H9 (cell line): ENCODE measurements at regions not wholly inside any gene's neighbourhood (a gene's known extent, or its start where the extent isn't known, plus 50 kb on each side); places are given as distances from the start of the nearest gene placed in this dataset.

ENCODE experiments used
- DNase-seq: peaks from one replicate; pipeline ENCODE4 v3.0.0-alpha.2; 2017
- H2AFZ ChIP-seq: one replicate; pipeline ENCODE4 v1.6.1; 2013; ENCODE audit warnings: mild to moderate bottlenecking, low read length, control low read depth, moderate library complexity
- H2AK5ac ChIP-seq: 2 replicates; pipeline ENCODE4 v1.6.1; 2013; ENCODE audit warnings: low read length, control low read depth, mixed read lengths; ENCODE audit not compliant: insufficient read length
- H2BK120ac ChIP-seq: one replicate; pipeline ENCODE4 v1.6.1; 2013; ENCODE audit warnings: low read depth, mild to moderate bottlenecking, low read length, control low read depth, inconsistent platforms; ENCODE audit not compliant: poor library complexity, severe bottlenecking
- H2BK12ac ChIP-seq: 2 replicates; pipeline ENCODE4 v1.6.1; 2013; ENCODE audit warnings: low read length, control low read depth, mixed read lengths, low read depth; ENCODE audit not compliant: insufficient read length
- H2BK15ac ChIP-seq: 2 replicates; pipeline ENCODE4 v1.6.1; 2013; ENCODE audit warnings: low read depth, low read length, control low read depth
- H2BK20ac ChIP-seq: one replicate; pipeline ENCODE4 v1.6.1; 2013; ENCODE audit warnings: low read depth, mild to moderate bottlenecking, low read length, control low read depth, inconsistent platforms; ENCODE audit not compliant: poor library complexity, severe bottlenecking
- H2BK5ac ChIP-seq: 2 replicates; pipeline ENCODE4 v1.6.1; 2013; ENCODE audit warnings: low read length, control low read depth, mixed read lengths; ENCODE audit not compliant: insufficient read length
- H3K14ac ChIP-seq: 2 replicates; pipeline ENCODE4 v1.6.1; 2013; ENCODE audit warnings: low read length, control low read depth; ENCODE audit not compliant: insufficient read depth
- H3K18ac ChIP-seq: 2 replicates; pipeline ENCODE4 v1.6.1; 2013; ENCODE audit warnings: low read depth, mild to moderate bottlenecking, mixed read lengths, low read length, control low read depth; ENCODE audit not compliant: insufficient read length
- H3K23ac ChIP-seq: 2 replicates; pipeline ENCODE4 v1.6.1; 2013; ENCODE audit warnings: low read length, control low read depth, mixed read lengths, low read depth; ENCODE audit not compliant: insufficient read length
- H3K23me2 ChIP-seq: 2 replicates; pipeline ENCODE4 v1.6.1; 2013; ENCODE audit warnings: low read depth, mild to moderate bottlenecking, mixed read lengths, low read length, control low read depth; ENCODE audit not compliant: insufficient read length, poor library complexity, severe bottlenecking
- H3K27ac ChIP-seq: 2 replicates; pipeline ENCODE4 v1.5.1; 2013; ENCODE audit warnings: low read length, control low read depth, mixed read lengths, low read depth; ENCODE audit not compliant: insufficient read length
- H3K27me3 ChIP-seq: 2 replicates; pipeline ENCODE4 v1.6.1; 2013; ENCODE audit warnings: low read length, control low read depth, inconsistent platforms; ENCODE audit not compliant: insufficient read depth
- H3K4ac ChIP-seq: 2 replicates; pipeline ENCODE4 v1.6.1; 2013; ENCODE audit warnings: low read depth, mild to moderate bottlenecking, control low read depth, inconsistent platforms, low read length, moderate library complexity
- H3K4me1 ChIP-seq: 2 replicates; pipeline ENCODE4 v1.6.1; 2013; ENCODE audit warnings: low read length, control low read depth, inconsistent platforms; ENCODE audit not compliant: insufficient read depth
- H3K4me2 ChIP-seq: 2 replicates; pipeline ENCODE4 v1.6.1; 2013; ENCODE audit warnings: low read length, control low read depth, mixed read lengths; ENCODE audit not compliant: insufficient read length, insufficient read depth
- H3K56ac ChIP-seq: 2 replicates; pipeline ENCODE4 v1.6.1; 2013; ENCODE audit warnings: low read depth, mild to moderate bottlenecking, mixed read lengths, low read length, control low read depth; ENCODE audit not compliant: insufficient read length
- H3K79me1 ChIP-seq: 2 replicates; pipeline ENCODE4 v1.6.1; 2013; ENCODE audit warnings: low read depth, mild to moderate bottlenecking, moderate library complexity, low read length, control low read depth, inconsistent platforms; ENCODE audit not compliant: insufficient read depth, poor library complexity, severe bottlenecking
- H3K79me2 ChIP-seq: 2 replicates; pipeline ENCODE4 v1.6.1; 2013; ENCODE audit warnings: low read length, control low read depth, inconsistent platforms; ENCODE audit not compliant: insufficient read depth
- H3K9ac ChIP-seq: 2 replicates; pipeline ENCODE4 v1.6.1; 2013; ENCODE audit warnings: low read length, control low read depth, mixed read lengths; ENCODE audit not compliant: insufficient read length; ENCODE audit errors: extremely low read depth
- H3K9me3 ChIP-seq: one replicate; pipeline ENCODE4 v1.6.1; 2013; ENCODE audit warnings: low read depth, low read length, inconsistent platforms; ENCODE audit not compliant: control insufficient read depth
- H3T11ph ChIP-seq: one replicate; pipeline ENCODE4 v1.6.1; 2013; ENCODE audit warnings: mild to moderate bottlenecking, low read length, control low read depth, inconsistent platforms
- H4K20me1 ChIP-seq: one replicate; pipeline ENCODE4 v1.6.1; 2013; ENCODE audit not compliant: control insufficient read depth, insufficient read length, insufficient read depth
- H4K5ac ChIP-seq: 2 replicates; pipeline ENCODE4 v1.6.1; 2013; ENCODE audit warnings: low read depth, mild to moderate bottlenecking, mixed read lengths, low read length, control low read depth; ENCODE audit not compliant: insufficient read length
- H4K8ac ChIP-seq: replicated peaks from 2 replicates; pipeline ENCODE4 v1.6.1; 2013; ENCODE audit warnings: low read length, control low read depth, mixed read lengths, low read depth; ENCODE audit not compliant: insufficient read length
- H4K91ac ChIP-seq: 2 replicates; pipeline ENCODE4 v1.6.1; 2013; ENCODE audit warnings: low read depth, mild to moderate bottlenecking, moderate library complexity, mixed read lengths, low read length, control low read depth; ENCODE audit not compliant: insufficient read length
- H3K27ac Mint-ChIP-seq, 3 experiments: 2 replicates in 2 of 3; 3 replicates in 1 of 3; pipeline ENCODE4 v1.8.0; 2020 to 2021; ENCODE audit warnings: mixed read lengths in 3 of 3, mild to moderate bottlenecking in 1 of 3, moderate library complexity in 1 of 3
- H3K27me3 Mint-ChIP-seq: 2 replicates; pipeline ENCODE4 v1.8.0; 2021; ENCODE audit warnings: low read depth, mild to moderate bottlenecking, moderate library complexity, mixed read lengths
- H3K36me3 Mint-ChIP-seq, 3 experiments: 2 replicates in 2 of 3; 3 replicates in 1 of 3; pipeline ENCODE4 v1.8.0; 2020 to 2021; ENCODE audit warnings: low read depth in 3 of 3, mixed read lengths in 3 of 3; ENCODE audit not compliant: insufficient read depth in 1 of 3
- H3K4me1 Mint-ChIP-seq, 2 experiments: 2 replicates each; pipeline ENCODE4 v1.8.0; 2020; ENCODE audit warnings: mixed read lengths in 2 of 2
- H3K4me3 Mint-ChIP-seq, 2 experiments: 2 replicates in 1 of 2; 3 replicates in 1 of 2; pipeline ENCODE4 v1.8.0; 2020 to 2021; ENCODE audit warnings: mild to moderate bottlenecking in 2 of 2, mixed read lengths in 2 of 2, moderate library complexity in 1 of 2
- H3K9me3 Mint-ChIP-seq, 2 experiments: 2 replicates in 1 of 2; 3 replicates in 1 of 2; pipeline ENCODE4 v1.8.0; 2020; ENCODE audit warnings: mild to moderate bottlenecking in 2 of 2, mixed read lengths in 2 of 2, moderate library complexity in 1 of 2
- WGBS: extraction: QIAGEN DNeasy Blood & Tissue Kit; methylation state at CpG from one replicate; pipeline ENCODE4 v1.1.7; 2013; ENCODE audit warnings: missing lambda C conversion rate, low lambda C conversion rate, mixed read lengths; ENCODE audit not compliant: insufficient read length; ENCODE audit errors: extremely low coverage; 5-methylcytosine and 5-hydroxymethylcytosine counted together
- TF ChIP-seq, protein P1 (sequence below): fragments of 200-600 bp; sonication (generic); conservative IDR thresholded peaks from 3 replicates; pipeline ENCODE4 v1.8.0; 2021; ENCODE audit warnings: antibody characterized with exemption, mild to moderate bottlenecking

DNA sequence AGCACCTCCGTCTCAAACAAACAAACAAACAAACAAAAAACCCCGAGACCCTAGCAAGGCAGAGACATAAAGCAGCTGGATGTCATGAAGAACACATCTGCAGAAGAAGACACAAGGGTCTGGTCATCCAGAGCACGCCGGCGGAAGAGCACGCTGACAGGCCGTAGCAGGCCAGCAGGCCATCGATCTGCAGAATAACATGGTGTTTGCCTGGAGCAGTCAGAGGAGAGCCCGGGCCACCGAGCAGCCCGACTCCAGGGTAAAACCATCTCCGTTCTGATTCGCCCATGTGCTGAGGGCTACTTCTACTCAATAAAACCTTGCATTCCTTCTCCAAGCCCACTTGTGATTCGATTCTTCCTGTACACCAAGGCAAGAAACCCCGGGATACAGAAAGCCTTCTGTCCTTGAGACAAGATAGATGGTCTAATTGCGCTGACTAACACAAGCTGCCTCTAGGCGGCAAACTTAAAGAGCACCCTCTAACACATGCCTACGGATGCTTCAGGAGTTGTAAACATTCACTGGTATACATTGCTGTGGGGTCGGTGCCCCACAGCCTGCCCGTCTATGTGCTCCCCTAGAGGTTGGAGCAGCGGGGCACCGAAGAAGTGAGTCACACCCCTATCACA lies 549.8 kb upstream of the NRXN1 start:
- Mint-ChIP-seq H3K4me1 (no peaks in the 10 kb centered on the region), H3K4me3 (no peak overlapping the region), H3K27ac (no peak overlapping the region), H3K27me3 (no peaks in the 10 kb centered on the region), H3K36me3 (no peaks in the 10 kb centered on the region), H3K9me3 (no peaks in the 10 kb centered on the region)
- no peak overlapping the region for H2BK15ac ChIP-seq
- no peak overlapping the region for H2BK20ac ChIP-seq
- no peaks in the 10 kb centered on the region for H3K9me3 ChIP-seq
- no peak overlapping the region for H3K56ac ChIP-seq
- no peaks in the 10 kb centered on the region for H3K27me3 ChIP-seq
- H2BK120ac ChIP-seq: no peak overlapping the region
- H4K8ac ChIP-seq: no peak overlapping the region
- no peak overlapping the region for H3K4ac ChIP-seq
- no peaks in the 10 kb centered on the region for H3K4me1 ChIP-seq
- H2AFZ ChIP-seq: no peak overlapping the region
- no peaks in the 10 kb centered on the region for H3K79me2 ChIP-seq
- H3K27ac ChIP-seq: no peak overlapping the region
- no peak overlapping the region for H3K23ac ChIP-seq
- TF ChIP-seq, protein P1, sequence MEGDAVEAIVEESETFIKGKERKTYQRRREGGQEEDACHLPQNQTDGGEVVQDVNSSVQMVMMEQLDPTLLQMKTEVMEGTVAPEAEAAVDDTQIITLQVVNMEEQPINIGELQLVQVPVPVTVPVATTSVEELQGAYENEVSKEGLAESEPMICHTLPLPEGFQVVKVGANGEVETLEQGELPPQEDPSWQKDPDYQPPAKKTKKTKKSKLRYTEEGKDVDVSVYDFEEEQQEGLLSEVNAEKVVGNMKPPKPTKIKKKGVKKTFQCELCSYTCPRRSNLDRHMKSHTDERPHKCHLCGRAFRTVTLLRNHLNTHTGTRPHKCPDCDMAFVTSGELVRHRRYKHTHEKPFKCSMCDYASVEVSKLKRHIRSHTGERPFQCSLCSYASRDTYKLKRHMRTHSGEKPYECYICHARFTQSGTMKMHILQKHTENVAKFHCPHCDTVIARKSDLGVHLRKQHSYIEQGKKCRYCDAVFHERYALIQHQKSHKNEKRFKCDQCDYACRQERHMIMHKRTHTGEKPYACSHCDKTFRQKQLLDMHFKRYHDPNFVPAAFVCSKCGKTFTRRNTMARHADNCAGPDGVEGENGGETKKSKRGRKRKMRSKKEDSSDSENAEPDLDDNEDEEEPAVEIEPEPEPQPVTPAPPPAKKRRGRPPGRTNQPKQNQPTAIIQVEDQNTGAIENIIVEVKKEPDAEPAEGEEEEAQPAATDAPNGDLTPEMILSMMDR: peak; percentile 35; the same call in 2 of the 3 replicates
- no peak overlapping the region for H3K18ac ChIP-seq
- H3K14ac ChIP-seq: no peak overlapping the region
- no peak overlapping the region for H2AK5ac ChIP-seq
- no peak overlapping the region for H2BK12ac ChIP-seq
- no peak overlapping the region for H3K9ac ChIP-seq
- no peak overlapping the region for H4K5ac ChIP-seq
- H4K20me1 ChIP-seq: no peaks in the 10 kb centered on the region
- H3K23me2 ChIP-seq: no peaks in the 10 kb centered on the region
- H3T11ph ChIP-seq: no peak overlapping the region
- H2BK5ac ChIP-seq: no peak overlapping the region
- H4K91ac ChIP-seq: no peak overlapping the region
- no CpG with 5 or more reads among the region's 22 CpGs for WGBS
- H3K79me1 ChIP-seq: no peaks in the 10 kb centered on the region
- H3K4me2 ChIP-seq: no peak overlapping the region
- DNase-seq: no peak
